WI38 (cell line): ENCODE measurements at regions not wholly inside any gene's neighbourhood (a gene's known extent, or its start where the extent isn't known, plus 50 kb on each side); places are given as distances from the start of the nearest gene placed in this dataset.

Source experiments
- H3K4me3 ChIP-seq: 2 replicates; pipeline ENCODE4 v1.5.1; 2011; ENCODE audit warnings: low read depth, mild to moderate bottlenecking, control low read depth, low read length
- CTCF ChIP-seq: IDR thresholded peaks from 2 replicates; pipeline ENCODE4 v1.5.1; 2012; ENCODE audit warnings: low read depth, mild to moderate bottlenecking, control low read depth, low read length

GRCh38 chr12:28890664-28891063 is 258.4 kb upstream of the FAR2 start:
- no peak for TF ChIP-seq CTCF
- no peak overlapping the region for H3K4me3 ChIP-seq

- no peak for TF ChIP-seq CTCF
Observed at GRCh38 chr12:28891126-28891525, 258.0 kb upstream of the FAR2 start.

GRCh38 chr12:28893365-28893764 is 255.7 kb upstream of the FAR2 start:
- H3K4me3 ChIP-seq = no peak overlapping the region
- no peak for TF ChIP-seq CTCF

More at GRCh38 chr12:28891126-28891525, 258.0 kb upstream of the FAR2 start:
- H3K4me3 ChIP-seq = no peak overlapping the region

- H3K4me3 ChIP-seq = no peak overlapping the region
- TF ChIP-seq CTCF = no peak
Observed at GRCh38 chr12:28893856-28894255, 255.2 kb upstream of the FAR2 start.

- H3K4me3 ChIP-seq = no peak overlapping the region
- TF ChIP-seq CTCF = no peak
Observed at GRCh38 chr12:28896421-28896820, 252.7 kb upstream of the FAR2 start.

- TF ChIP-seq CTCF = no peak
- no peak overlapping the region for H3K4me3 ChIP-seq
Observed at GRCh38 chr12:28898038-28898437, 251.0 kb upstream of the FAR2 start.

GRCh38 chr12:28899951-28900350 is 249.1 kb upstream of the FAR2 start:
- no peak for TF ChIP-seq CTCF
- H3K4me3 ChIP-seq = no peak overlapping the region
